Nephron (organoid): ENCODE measurements at regions not wholly inside any gene's neighbourhood (a gene's known extent, or its start where the extent isn't known, plus 50 kb on each side); places are given as distances from the start of the nearest gene placed in this dataset.

Source experiments
- H3K27ac Mint-ChIP-seq, 3 experiments: 2 replicates each; pipeline ENCODE4 v1.8.0; 2020; ENCODE audit warnings: mixed read lengths in 3 of 3, mild to moderate bottlenecking in 2 of 3, moderate library complexity in 1 of 3
- H3K27me3 Mint-ChIP-seq: 2 replicates; pipeline ENCODE4 v1.8.0; 2021; ENCODE audit warnings: low read depth, mild to moderate bottlenecking, moderate library complexity, mixed read lengths
- H3K36me3 Mint-ChIP-seq: 2 replicates; pipeline ENCODE4 v1.8.0; 2020; ENCODE audit warnings: low read depth, mixed read lengths
- H3K4me1 Mint-ChIP-seq: 2 replicates; pipeline ENCODE4 v1.8.0; 2020; ENCODE audit warnings: mixed read lengths
- H3K4me3 Mint-ChIP-seq, 3 experiments: 2 replicates each; pipeline ENCODE4 v1.8.0; 2020; ENCODE audit warnings: mild to moderate bottlenecking in 3 of 3, mixed read lengths in 3 of 3, moderate library complexity in 2 of 3
- H3K9me3 Mint-ChIP-seq: 2 replicates; pipeline ENCODE4 v1.8.0; 2020; ENCODE audit warnings: mixed read lengths
- TF ChIP-seq, protein P1 (sequence below), 3 experiments: fragments of 200-600 bp; sonication (generic); IDR thresholded peaks; one replicate each; pipeline ENCODE4 v1.5.0; 2021; ENCODE audit warnings: antibody characterized with exemption in 3 of 3; ENCODE audit not compliant: unreplicated experiment in 3 of 3

- Mint-ChIP-seq H3K9me3 (peaks cover 22% of the 10 kb centered on the region), H3K36me3 (no peaks in the 10 kb centered on the region), H3K27ac (no peak overlapping the region), H3K4me1 (no peaks in the 10 kb centered on the region), H3K27me3 (no peaks in the 10 kb centered on the region), H3K4me3 (no peak overlapping the region)
- TF ChIP-seq, protein P1, sequence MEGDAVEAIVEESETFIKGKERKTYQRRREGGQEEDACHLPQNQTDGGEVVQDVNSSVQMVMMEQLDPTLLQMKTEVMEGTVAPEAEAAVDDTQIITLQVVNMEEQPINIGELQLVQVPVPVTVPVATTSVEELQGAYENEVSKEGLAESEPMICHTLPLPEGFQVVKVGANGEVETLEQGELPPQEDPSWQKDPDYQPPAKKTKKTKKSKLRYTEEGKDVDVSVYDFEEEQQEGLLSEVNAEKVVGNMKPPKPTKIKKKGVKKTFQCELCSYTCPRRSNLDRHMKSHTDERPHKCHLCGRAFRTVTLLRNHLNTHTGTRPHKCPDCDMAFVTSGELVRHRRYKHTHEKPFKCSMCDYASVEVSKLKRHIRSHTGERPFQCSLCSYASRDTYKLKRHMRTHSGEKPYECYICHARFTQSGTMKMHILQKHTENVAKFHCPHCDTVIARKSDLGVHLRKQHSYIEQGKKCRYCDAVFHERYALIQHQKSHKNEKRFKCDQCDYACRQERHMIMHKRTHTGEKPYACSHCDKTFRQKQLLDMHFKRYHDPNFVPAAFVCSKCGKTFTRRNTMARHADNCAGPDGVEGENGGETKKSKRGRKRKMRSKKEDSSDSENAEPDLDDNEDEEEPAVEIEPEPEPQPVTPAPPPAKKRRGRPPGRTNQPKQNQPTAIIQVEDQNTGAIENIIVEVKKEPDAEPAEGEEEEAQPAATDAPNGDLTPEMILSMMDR (IDR thresholded peaks at IDR 0.05; ENCODE audit: unreplicated experiment in 3 of 3): no peak
These were observed 116.5 kb upstream of the ATP1B1 start for GRCh38 chr1:168989985-168990384.

- Mint-ChIP-seq H3K27ac (peak overlapping the region in 1 of 3 experiments; percentile 29), H3K4me1 (no peaks in the 10 kb centered on the region), H3K9me3 (peaks cover 33% of the 10 kb centered on the region), H3K4me3 (no peak overlapping the region), H3K27me3 (no peaks in the 10 kb centered on the region), H3K36me3 (no peaks in the 10 kb centered on the region)
- TF ChIP-seq, protein P1 (IDR thresholded peaks at IDR 0.05; ENCODE audit: unreplicated experiment in 3 of 3): no peak
These were observed 114.6 kb upstream of the ATP1B1 start for GRCh38 chr1:168991667-168992475.

DNA sequence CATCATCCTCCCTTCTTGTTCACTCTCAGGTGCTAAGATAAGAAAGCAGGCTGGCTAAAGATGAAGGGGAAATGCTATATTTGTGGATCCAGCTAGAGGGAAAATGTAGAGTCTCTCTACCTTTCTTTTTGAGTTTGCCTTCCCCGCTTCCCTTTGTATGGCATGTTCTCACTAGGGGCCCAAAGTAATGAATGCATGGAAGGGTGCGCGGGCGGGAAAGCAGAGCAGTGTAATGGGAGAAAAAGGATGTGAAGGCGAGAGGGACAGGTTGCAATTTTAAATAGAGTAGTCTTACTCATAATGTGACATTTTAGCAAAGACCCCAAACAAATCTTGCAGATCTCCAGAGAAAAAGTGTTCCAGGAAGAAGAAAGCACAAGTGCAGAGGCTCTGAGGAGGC is 105.1 kb upstream of the ATP1B1 start:
- H3K4me3 Mint-ChIP-seq: no peak overlapping the region
- no peak overlapping the region for H3K27ac Mint-ChIP-seq
- H3K9me3 Mint-ChIP-seq: peaks cover 8% of the 10 kb centered on the region
- H3K36me3 Mint-ChIP-seq: no peaks in the 10 kb centered on the region
- TF ChIP-seq, protein P1 (IDR thresholded peaks at IDR 0.05; ENCODE audit: unreplicated experiment in 3 of 3): no peak
- H3K27me3 Mint-ChIP-seq: peaks cover 3% of the 10 kb centered on the region
- H3K4me1 Mint-ChIP-seq: no peaks in the 10 kb centered on the region

DNA sequence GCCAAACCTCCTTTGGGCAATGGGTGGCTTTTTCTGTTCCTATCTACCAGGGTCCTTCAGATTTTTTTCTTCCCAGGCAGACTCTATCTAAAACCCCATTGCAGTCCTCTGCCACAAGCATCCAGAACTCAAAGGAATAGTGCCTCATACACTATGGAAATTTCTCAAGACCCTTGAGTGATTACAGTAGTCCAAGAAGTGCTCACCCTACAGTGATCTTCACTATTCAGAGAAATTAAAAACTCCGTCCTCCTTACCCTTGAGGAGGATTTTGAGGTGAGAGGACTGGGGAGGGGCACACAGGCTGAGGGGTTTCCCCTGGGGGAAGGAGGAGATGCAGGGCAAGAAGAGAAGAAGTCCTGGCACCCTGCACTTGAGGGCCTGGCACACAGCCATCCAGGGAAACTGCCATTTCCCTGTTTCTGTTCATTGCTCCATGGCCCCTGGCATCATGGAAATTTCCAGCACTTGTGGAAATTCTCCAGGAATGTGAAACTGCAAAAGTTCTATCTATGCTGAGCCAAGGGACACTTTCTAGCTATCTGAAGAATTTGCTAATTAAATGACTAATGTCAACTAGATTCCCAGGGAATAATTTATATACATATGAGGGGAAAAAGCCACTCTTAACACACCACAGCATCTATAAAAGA is 102.5 kb upstream of the ATP1B1 start:
- H3K4me1 Mint-ChIP-seq: no peaks in the 10 kb centered on the region
- H3K27me3 Mint-ChIP-seq: peaks cover under 1% of the 10 kb centered on the region
- H3K36me3 Mint-ChIP-seq: no peaks in the 10 kb centered on the region
- H3K27ac Mint-ChIP-seq: peak overlapping the region in 1 of 3 experiments; percentile 76
- H3K9me3 Mint-ChIP-seq: no peaks in the 10 kb centered on the region
- no peak overlapping the region for H3K4me3 Mint-ChIP-seq
- TF ChIP-seq, protein P1 (IDR thresholded peaks at IDR 0.05; ENCODE audit: unreplicated experiment in 3 of 3): no peak

DNA sequence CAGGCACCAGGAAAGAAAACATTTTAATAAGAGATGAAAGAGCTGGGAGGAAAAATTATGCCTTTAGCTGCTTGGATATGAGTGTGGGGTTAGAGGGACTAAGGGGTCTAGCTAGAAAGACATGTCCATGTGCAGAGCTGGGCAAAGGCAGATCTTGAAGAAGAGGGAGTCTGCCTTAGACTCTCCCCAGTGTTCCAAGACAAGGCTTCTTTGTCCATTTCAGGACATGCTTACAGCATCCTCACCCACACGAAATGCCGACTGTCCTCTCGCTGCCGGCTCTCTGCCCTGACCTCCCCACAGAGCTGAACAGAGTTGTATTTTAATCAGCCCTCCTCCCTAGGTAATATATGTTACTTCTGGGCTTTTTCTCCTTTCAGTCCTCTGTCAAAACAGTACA is 100.7 kb upstream of the ATP1B1 start:
- no peaks in the 10 kb centered on the region for H3K4me1 Mint-ChIP-seq
- no peaks in the 10 kb centered on the region for H3K9me3 Mint-ChIP-seq
- no peaks in the 10 kb centered on the region for H3K36me3 Mint-ChIP-seq
- TF ChIP-seq, protein P1 (IDR thresholded peaks at IDR 0.05; ENCODE audit: unreplicated experiment in 3 of 3): no peak
- H3K27ac Mint-ChIP-seq: no peak overlapping the region
- no peak overlapping the region for H3K4me3 Mint-ChIP-seq
- H3K27me3 Mint-ChIP-seq: no peaks in the 10 kb centered on the region
